HG02840 (cell line): ENCODE measurements at regions not wholly inside any gene's neighbourhood (a gene's known extent, or its start where the extent isn't known, plus 50 kb on each side); places are given as distances from the start of the nearest gene placed in this dataset.
"Not testable (repeated sequence)": the region's sequence is repeated elsewhere in the genome, so short reads cannot be mapped to it uniquely, and the experiment has no call there.

Source experiments
- ATAC-seq: cut with Tn5 transposase; IDR thresholded peaks from one replicate; pipeline ENCODE4 v1.9.1; 2021; ENCODE audit warnings: mild to moderate bottlenecking, moderate library complexity, moderate number of reproducible peaks; ENCODE audit not compliant: unreplicated experiment, low FRiP score

- no peak for ATAC-seq
These were observed 258.0 kb upstream of the KCND2 start for GRCh38 chr7:120014925-120015465.

DNA sequence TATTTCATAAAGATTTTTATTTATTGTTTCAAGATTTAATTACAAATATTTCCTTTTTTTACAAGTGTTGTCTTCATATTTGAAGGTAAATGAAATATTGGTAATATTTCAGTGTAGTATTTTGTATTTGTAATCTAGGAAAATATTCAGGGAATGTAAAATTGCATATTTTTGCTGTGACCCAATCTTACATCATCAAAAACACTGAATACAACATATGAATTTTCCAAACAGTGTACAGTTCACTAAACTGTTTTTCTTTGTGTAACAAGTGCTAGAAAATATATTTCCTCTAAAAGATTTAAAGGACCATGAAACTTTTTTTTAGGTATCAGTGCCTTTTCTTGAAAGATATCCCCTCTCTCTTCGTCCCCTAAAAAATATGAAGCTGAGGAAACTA lies 251.9 kb upstream of the KCND2 start:
- ATAC-seq = no peak

- no peak for ATAC-seq
These were observed 249.3 kb upstream of the KCND2 start for GRCh38 chr7:120023494-120024167.

DNA sequence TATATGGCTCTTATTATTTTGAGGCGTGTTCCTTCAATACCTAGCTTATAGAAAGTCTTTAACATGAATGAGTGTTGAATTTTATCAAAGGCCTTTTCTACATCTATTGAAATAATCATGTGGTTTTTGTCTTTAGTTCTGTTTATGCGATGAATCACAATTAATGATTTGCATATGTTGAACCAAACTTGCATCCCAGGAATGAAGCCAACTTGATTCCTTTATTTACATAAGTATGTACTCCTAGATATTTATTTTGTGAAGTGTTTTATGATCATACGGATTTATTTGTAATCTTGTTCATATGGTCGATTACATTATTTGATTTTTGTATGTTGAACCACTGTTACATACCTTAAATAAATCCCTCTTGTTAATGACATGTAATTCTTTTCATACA lies 244.3 kb upstream of the KCND2 start:
- ATAC-seq = no peak

DNA sequence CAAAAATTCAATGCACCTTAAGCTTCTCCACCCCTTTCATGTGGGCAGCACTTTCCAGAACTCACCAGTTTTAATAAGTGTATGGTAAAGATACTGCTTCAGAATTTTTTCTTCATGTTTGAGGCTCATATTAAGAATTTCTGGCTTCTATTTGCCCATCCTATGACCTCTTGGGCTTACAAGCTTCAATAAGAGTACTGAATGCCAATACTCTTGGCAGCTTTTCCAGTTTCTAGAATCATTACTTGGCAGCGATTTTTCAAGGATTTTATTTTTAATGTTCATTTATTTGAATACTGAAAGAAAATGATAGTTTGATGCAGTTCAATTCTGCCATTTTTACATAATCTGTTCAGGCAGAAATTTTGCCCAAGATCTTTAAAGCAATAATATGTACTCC lies 242.1 kb upstream of the KCND2 start:
- ATAC-seq = no peak

- no peak for ATAC-seq
These were observed 239.9 kb upstream of the KCND2 start for GRCh38 chr7:120033114-120033513.

DNA sequence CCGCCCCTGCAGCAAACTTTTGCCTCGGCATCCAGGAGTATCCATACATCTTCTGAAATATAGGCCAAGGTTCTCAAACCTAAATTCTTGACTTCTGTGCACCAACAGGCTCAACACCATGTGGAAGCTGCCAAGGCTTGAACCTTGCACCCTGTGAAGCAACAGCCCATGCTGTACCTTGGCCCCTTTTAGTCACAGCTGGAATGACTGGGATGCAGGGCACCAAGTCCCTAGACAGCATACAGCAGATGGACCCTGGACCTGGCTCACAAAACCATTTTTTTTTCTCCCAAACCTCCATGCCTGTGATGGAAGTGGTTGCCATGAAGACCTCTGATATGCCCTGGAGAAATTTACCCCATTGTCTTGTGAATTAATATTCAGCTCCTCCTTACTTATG lies 233.8 kb upstream of the KCND2 start:
- ATAC-seq = no peak

DNA sequence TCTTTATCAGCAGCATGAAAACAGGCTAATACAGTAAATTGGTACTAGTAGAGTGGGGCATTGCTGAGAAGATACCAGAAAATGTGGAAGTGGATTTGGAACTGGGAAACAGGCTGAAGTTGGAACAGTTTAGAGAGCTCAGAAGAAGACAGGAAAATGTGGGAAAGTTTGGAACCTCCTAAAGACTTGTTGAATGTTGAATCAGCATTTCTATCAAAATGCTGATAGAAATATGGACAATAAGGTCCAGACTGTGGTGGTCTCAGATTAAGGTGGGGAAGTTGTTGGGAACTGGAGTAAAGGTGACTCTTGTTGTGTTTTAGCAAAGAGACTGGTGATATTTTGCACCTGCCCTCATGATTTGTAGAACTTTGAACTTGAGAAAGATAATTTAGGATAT lies 231.2 kb upstream of the KCND2 start:
- no peak for ATAC-seq

- no peak for ATAC-seq
These were observed 229.7 kb upstream of the KCND2 start for GRCh38 chr7:120043250-120043649.

- no peak for ATAC-seq
These were observed 220.0 kb upstream of the KCND2 start for GRCh38 chr7:120052884-120053382.

DNA sequence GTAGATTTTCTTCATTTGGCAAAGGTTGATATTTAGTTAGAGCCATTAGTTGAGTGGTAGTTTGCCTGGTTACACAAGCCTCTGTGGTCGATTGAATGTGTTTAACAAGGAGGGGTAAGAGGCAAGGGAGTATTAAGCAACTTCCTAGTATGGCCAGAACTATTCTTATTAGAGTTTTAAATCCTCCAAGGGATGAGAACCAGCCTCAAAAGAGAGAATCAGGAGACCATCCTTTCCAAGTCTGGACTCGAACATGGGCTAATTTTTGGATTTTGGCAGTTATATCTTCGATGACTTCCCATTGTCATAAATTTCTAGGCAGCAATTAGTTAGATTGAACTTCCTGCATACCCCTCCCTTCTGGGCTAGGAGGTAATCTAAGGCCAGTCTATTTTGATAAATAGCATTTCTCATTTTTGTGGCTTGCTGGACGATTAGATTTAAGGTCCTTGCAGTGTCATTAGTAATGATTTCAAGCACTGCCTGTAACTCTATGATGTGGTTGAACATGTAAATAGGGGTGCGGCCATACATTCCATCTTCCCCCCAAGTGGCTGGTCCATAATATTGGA lies 219.5 kb upstream of the KCND2 start:
- ATAC-seq = no peak

DNA sequence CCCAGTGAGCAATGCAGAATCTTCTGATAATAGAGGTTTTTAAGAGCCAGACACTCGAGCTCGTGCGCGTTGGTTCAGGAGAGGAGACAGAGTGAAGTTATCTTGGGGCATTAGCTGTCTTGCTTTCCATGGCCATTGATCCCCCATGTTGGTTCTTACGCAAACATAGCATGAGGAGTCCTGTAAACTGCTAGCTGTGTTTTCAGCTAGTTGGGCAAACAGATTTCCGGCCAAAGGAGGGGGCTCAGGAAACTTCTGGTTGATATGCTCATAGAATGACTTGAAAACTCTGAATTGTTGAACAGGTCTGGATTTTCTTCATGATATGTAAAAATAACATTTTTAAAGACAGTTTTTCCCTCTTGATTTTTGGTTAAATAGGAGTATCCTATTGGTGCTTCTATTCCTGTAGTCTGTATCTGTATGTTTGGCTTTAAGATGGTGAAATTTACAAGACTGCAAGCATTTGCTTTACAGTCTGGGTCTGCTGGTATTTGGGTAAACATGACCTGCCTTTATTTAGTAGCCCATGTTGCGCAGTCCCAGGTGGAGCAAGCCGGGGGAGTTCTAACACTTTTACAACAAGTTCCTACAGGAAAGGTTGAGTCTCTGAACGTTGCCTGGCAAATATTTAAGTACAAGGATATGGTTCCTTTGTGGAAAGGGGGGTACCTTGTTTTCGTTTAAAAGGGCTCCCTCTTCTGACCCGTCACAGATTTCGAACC lies 218.4 kb upstream of the KCND2 start:
- ATAC-seq = no peak

DNA sequence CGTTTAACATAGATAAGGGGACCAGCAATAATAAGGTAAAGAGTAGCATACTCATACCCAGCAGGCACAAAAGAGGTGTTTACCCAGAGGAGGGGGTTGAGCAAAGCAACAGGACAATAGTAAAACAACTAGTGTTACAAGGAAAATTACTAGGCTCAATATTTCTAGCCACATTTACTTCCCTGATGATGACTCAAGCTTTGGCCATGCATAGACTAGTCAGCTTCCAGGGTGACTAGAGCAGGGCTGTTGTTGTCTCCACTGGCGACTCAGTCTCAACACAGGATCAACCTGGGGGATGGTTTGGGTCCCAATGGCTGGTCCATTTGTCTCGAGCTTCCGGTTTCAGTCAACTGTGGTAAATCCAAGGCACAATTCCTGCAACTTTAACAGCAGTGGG lies 217.7 kb upstream of the KCND2 start:
- ATAC-seq = no peak

DNA sequence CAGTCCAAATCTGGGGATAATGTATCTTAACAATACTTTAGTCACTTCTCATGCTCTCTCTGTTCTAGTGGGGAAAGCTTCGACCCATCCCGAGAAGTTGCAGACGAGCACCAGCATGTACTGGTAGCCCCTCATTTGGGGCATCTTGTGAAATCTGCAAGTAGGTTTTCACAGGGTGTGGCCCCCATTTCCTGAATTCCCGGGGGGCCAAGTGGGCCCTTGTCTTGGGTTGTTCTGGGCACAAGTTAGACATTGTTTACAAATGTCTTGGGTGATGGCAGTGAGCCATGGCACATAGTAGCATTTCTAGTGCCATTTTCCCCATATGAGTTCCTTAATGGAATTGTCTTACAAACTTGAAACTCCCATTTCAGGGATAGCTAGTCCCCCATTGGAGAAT lies 216.7 kb upstream of the KCND2 start:
- ATAC-seq = no peak

DNA sequence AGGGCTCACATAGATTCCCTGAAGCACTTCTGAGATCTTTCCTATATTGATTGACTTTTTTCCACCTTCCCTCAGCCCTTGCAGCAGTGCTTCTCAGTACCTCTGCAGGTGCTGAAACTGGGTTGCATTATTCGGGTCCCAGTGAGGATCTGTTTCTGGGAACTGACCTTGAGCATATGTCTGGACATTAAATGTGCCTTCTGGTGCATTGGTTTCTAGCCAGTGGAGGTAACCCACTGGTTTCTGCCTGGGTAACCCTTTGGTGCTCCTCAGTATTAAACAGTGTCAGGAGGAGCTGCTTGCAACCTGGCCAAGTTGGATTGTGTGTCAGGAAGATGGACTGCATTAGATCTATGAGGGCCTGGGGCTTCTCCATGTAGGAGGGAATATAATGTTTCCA lies 213.3 kb upstream of the KCND2 start:
- no peak for ATAC-seq

DNA sequence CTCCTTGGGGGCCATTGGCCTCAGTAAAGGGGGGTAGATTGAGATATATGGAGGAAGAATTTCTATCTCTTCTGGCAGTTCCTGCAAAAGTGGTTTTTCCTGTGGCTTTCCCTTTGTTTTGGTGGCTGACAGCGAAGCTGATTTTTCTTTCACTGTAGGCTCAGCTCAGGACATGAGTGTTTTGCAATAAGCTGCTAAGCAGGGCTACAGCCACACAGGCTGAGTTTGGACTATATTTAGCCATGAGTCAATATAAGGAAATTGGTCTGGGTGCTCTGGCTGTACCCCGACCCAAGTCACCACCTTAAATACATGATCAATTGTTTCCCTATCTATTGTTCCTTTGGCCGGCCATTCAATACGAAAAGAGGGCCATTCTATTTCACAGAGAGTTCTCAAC lies 212.7 kb upstream of the KCND2 start:
- ATAC-seq = no peak

DNA sequence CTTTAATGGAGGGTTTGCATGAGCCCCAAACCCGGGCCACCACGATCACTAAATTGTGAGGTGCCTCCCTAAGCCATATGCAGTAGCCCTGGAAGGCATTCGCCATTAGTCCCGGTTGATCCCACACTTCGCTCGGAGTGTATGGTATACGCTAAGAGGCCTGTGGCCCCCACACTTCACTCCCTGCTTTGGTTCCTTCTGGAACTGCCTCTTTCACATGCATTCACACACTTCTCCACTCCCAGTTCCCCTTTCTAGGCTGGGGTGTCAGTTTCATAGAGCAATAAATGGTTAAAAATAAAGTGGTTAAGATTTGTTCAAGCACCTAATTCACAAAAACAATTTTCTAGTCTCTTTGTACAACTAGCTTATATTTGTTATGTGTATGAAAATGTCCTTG lies 212.1 kb upstream of the KCND2 start:
- no peak for ATAC-seq

- no peak for ATAC-seq
These were observed 208.4 kb upstream of the KCND2 start for GRCh38 chr7:120064565-120064964.

- ATAC-seq = not testable (repeated sequence)
These were observed 206.1 kb upstream of the KCND2 start for GRCh38 chr7:120066898-120067297.

GRCh38 chr7:120070201-120070600 lies 202.8 kb upstream of the KCND2 start:
- ATAC-seq = no peak

DNA sequence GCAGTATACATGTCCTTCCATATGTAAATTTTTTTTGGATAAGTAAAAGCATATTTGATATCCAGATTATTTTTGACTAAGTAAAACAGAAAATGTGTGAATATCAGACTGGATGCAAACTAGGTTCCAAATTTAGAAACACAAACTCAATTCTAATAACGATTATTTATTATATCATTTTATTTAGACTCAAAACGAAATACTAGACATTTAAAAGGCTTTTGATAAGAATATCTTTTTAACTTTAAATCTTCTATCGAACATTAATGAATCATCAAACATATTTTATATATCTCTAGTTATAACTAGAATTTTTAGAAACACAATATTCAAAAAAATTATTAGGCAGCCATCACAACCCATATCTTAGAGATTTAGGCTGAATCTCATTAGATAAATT lies 195.2 kb upstream of the KCND2 start:
- no peak for ATAC-seq

DNA sequence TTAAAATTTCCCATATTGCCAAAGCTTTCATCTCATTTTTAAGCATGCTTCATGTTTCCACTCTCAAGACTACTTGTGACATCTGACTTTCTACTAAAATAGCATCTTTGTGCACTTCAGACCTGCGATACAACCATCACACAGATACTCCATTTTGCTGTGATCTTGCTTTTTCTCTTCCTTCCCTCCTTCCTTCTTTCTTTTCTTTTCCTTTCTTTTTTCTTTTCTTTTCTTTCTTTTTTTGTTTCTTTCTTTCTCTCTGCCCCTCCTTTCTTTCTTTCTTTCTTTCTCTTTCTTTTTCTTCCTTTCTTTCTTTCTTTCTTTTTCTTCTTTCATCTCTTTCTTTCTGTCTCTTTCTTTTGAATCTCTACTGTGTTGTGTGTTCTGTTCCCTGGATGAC lies 194.0 kb upstream of the KCND2 start:
- ATAC-seq = no peak
